Parathyroid adenoma (tissue), 2 donors: ENCODE measurements at regions not wholly inside any gene's neighbourhood (a gene's known extent, or its start where the extent isn't known, plus 50 kb on each side); places are given as distances from the start of the nearest gene placed in this dataset.

ENCODE experiments used
- H2AFZ ChIP-seq: fragments of 300-600 bp; sonication (generic); one replicate; pipeline ENCODE4 v1.7.0; 2017; ENCODE audit warnings: antibody characterized with exemption, mild to moderate bottlenecking
- H3K27ac ChIP-seq: fragments of 300-600 bp; sonication (generic); one replicate; pipeline ENCODE4 v1.7.0; 2017
- H3K27me3 ChIP-seq: fragments of 300-600 bp; sonication (generic); one replicate; pipeline ENCODE4 v1.7.0; 2017; ENCODE audit warnings: low read length; ENCODE audit not compliant: control insufficient read depth, insufficient read depth
- H3K36me3 ChIP-seq: fragments of 300-600 bp; sonication (generic); one replicate; pipeline ENCODE4 v1.7.0; 2017; ENCODE audit warnings: low read length; ENCODE audit not compliant: control insufficient read depth, insufficient read depth
- H3K4me1 ChIP-seq: fragments of 300-600 bp; sonication (generic); one replicate; pipeline ENCODE4 v1.7.0; 2017; ENCODE audit warnings: control low read depth
- H3K4me2 ChIP-seq: fragments of 300-600 bp; sonication (generic); one replicate; pipeline ENCODE4 v1.7.0; 2017; ENCODE audit warnings: low read length
- H3K4me3 ChIP-seq: fragments of 300-600 bp; sonication (generic); one replicate; pipeline ENCODE4 v1.7.0; 2017; ENCODE audit warnings: low read depth, low read length
- H3K79me2 ChIP-seq: fragments of 300-600 bp; sonication (generic); one replicate; pipeline ENCODE4 v1.7.0; 2017; ENCODE audit warnings: control low read depth
- H3K9ac ChIP-seq: fragments of 300-600 bp; sonication (generic); one replicate; pipeline ENCODE4 v1.7.0; 2017; ENCODE audit warnings: mild to moderate bottlenecking
- H3K9me3 ChIP-seq: fragments of 300-600 bp; sonication (generic); one replicate; pipeline ENCODE4 v1.7.0; 2017; ENCODE audit warnings: low read length; ENCODE audit not compliant: control insufficient read depth
- CTCF ChIP-seq: fragments of 300-600 bp; sonication (generic); IDR thresholded peaks from one replicate; pipeline ENCODE4 v1.7.0; 2017; ENCODE audit warnings: antibody characterized with exemption, mild to moderate bottlenecking
- donor health status: primary hyperparathyroidism.

- Histone ChIP-seq H3K4me3 (peak overlapping the region; percentile 52), H3K9ac (no peak overlapping the region), H3K36me3 (no peaks in the 10 kb centered on the region), H3K27ac (no peak overlapping the region), H3K4me2 (peak overlapping the region; percentile 13), H2AFZ (no peak overlapping the region), H3K9me3 (no peaks in the 10 kb centered on the region), H3K79me2 (no peaks in the 10 kb centered on the region), H3K27me3 (no peaks in the 10 kb centered on the region), H3K4me1 (no peaks in the 10 kb centered on the region)
- TF ChIP-seq CTCF, result no peak
Measured at GRCh38 chr1:87683196-87683956, 354.7 kb downstream of the LMO4 start.

GRCh38 chr1:87684194-87684593 lies 355.5 kb downstream of the LMO4 start:
- Histone ChIP-seq H3K4me1 (no peaks in the 10 kb centered on the region), H3K27me3 (no peaks in the 10 kb centered on the region), H2AFZ (no peak overlapping the region), H3K9ac (no peak overlapping the region), H3K36me3 (no peaks in the 10 kb centered on the region), H3K4me3 (peak overlapping the region; percentile 52), H3K9me3 (no peaks in the 10 kb centered on the region), H3K79me2 (no peaks in the 10 kb centered on the region), H3K27ac (no peak overlapping the region), H3K4me2 (peak overlapping the region; percentile 13)
- no peak for TF ChIP-seq CTCF

- H2AFZ ChIP-seq, result no peak overlapping the region
- no peaks in the 10 kb centered on the region for H3K36me3 ChIP-seq
- H3K9ac ChIP-seq, result no peak overlapping the region
- TF ChIP-seq CTCF, result no peak
- H3K79me2 ChIP-seq, result no peaks in the 10 kb centered on the region
- H3K4me1 ChIP-seq, result no peaks in the 10 kb centered on the region
- H3K27ac ChIP-seq, result no peak overlapping the region
- no peaks in the 10 kb centered on the region for H3K9me3 ChIP-seq
- H3K4me2 ChIP-seq, result peak overlapping the region; percentile 13
- H3K4me3 ChIP-seq, result peak overlapping the region; percentile 52
- H3K27me3 ChIP-seq, result no peaks in the 10 kb centered on the region
Measured at GRCh38 chr1:87684713-87685205, 356.1 kb downstream of the LMO4 start.

GRCh38 chr1:87685311-87686135 lies 356.8 kb downstream of the LMO4 start:
- H3K9ac ChIP-seq, result no peak overlapping the region
- H3K4me1 ChIP-seq, result no peaks in the 10 kb centered on the region

More at GRCh38 chr1:87685311-87686135, 356.8 kb downstream of the LMO4 start:
- Histone ChIP-seq H3K4me3 (no peak overlapping the region), H3K9me3 (no peaks in the 10 kb centered on the region), H3K79me2 (no peaks in the 10 kb centered on the region), H3K27me3 (no peaks in the 10 kb centered on the region), H3K4me2 (no peak overlapping the region), H3K36me3 (no peaks in the 10 kb centered on the region), H3K27ac (no peak overlapping the region), H2AFZ (no peak overlapping the region)
- no peak for TF ChIP-seq CTCF
